PC-9 (cell line): ENCODE measurements at regions not wholly inside any gene's neighbourhood (a gene's known extent, or its start where the extent isn't known, plus 50 kb on each side); places are given as distances from the start of the nearest gene placed in this dataset.

Experiments
- EZH2 ChIP-seq: fragments of 200-600 bp; sonication (generic); IDR thresholded peaks from 2 replicates; pipeline ENCODE4 v1.8.0; 2017; ENCODE audit warnings: antibody characterized with exemption, low read depth
- TF ChIP-seq, protein P1 (sequence below): fragments of 200-600 bp; sonication (generic); conservative IDR thresholded peaks from 2 replicates; pipeline ENCODE4 v1.6.1; 2017; ENCODE audit warnings: mixed run types, antibody characterized with exemption, mild to moderate bottlenecking, moderate library complexity

DNA sequence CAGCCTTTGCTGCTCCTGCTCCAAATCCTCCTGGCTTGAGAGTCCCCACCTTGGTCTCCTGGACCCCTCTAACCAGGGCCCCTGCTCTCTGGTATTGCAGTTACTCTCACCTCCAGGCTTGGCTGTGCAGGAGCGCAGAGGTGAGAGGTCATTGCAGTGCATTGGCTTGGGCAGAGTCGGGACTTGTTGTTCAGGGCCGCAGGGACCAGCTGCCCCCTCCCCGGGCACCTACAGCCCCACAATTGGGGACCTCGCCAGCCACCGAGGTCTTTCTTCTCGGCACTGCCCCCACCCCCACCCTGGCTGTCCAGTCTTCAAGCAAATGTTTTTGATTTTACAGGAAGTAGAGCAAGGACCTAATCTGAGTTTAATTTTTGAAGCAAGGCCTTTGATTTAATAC is 65.5 kb upstream of the FGF3 start:
- TF ChIP-seq, protein P1, sequence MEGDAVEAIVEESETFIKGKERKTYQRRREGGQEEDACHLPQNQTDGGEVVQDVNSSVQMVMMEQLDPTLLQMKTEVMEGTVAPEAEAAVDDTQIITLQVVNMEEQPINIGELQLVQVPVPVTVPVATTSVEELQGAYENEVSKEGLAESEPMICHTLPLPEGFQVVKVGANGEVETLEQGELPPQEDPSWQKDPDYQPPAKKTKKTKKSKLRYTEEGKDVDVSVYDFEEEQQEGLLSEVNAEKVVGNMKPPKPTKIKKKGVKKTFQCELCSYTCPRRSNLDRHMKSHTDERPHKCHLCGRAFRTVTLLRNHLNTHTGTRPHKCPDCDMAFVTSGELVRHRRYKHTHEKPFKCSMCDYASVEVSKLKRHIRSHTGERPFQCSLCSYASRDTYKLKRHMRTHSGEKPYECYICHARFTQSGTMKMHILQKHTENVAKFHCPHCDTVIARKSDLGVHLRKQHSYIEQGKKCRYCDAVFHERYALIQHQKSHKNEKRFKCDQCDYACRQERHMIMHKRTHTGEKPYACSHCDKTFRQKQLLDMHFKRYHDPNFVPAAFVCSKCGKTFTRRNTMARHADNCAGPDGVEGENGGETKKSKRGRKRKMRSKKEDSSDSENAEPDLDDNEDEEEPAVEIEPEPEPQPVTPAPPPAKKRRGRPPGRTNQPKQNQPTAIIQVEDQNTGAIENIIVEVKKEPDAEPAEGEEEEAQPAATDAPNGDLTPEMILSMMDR, result no peak
- no peak for TF ChIP-seq EZH2
